SK-N-SH (cell line): ENCODE measurements at regions not wholly inside any gene's neighbourhood (a gene's known extent, or its start where the extent isn't known, plus 50 kb on each side); places are given as distances from the start of the nearest gene placed in this dataset.
"Not testable (repeated sequence)": the region's sequence is repeated elsewhere in the genome, so short reads cannot be mapped to it uniquely, and the experiment has no call there.

ENCODE experiments used
- CTCF ChIA-PET: fragments of 300-600, 350-600 bp; formaldehyde crosslinking; extraction: SDS; loops from one replicate; lab custom pipeline; 2021; lab: Yijun Ruan, JAX
- POLR2A ChIA-PET: fragments of 350-600 bp; sonication (Branson Sonifier 250); formaldehyde crosslinking; extraction: SDS; loops from one replicate; lab custom pipeline; 2020; ENCODE audit warnings: antibody characterized with exemption, inconsistent platforms; lab: Yijun Ruan, JAX
- DNase-seq: peaks from one replicate; pipeline ENCODE4 v3.0.0; 2012
- H2AFZ ChIP-seq: fragments of 200-600 bp; sonication (generic); 2 replicates; pipeline ENCODE4 v1.8.1; 2016; ENCODE audit warnings: antibody characterized with exemption, mild to moderate bottlenecking, low read depth
- H3F3A ChIP-seq: fragments of 200-600 bp; sonication (generic); replicated peaks from 2 replicates; pipeline ENCODE3; 2016; ENCODE audit warnings: antibody characterized with exemption, mild to moderate bottlenecking; ENCODE audit not compliant: insufficient read depth
- H3K27ac ChIP-seq, 2 experiments: fragments of 200-500 bp in 1 of 2; fragments of 200-600 bp in 1 of 2; sonication (Bioruptor generic) in 1 of 2; sonication (generic), shearing (Covaris generic) in 1 of 2; 2 replicates each; pipeline versions ENCODE4 v1.5.1 to v1.6.1; 2014 to 2016; ENCODE audit warnings: low read depth in 2 of 2, inconsistent platforms in 1 of 2, low read length in 1 of 2, mild to moderate bottlenecking in 1 of 2, mixed read lengths in 1 of 2
- H3K27me3 ChIP-seq: fragments of 200-600 bp; sonication (generic), shearing (Covaris generic); 2 replicates; pipeline ENCODE4 v1.6.1; 2016; ENCODE audit warnings: mixed run types; ENCODE audit not compliant: insufficient read depth
- H3K36me3 ChIP-seq, 2 experiments: fragments of 200-500 bp in 1 of 2; fragments of 200-600 bp in 1 of 2; sonication (Bioruptor generic) in 1 of 2; sonication (generic) in 1 of 2; replicated peaks in 1 of 2; 2 replicates each; pipeline versions ENCODE3 to v1.5.1; 2014 to 2016; ENCODE audit warnings: low read length in 1 of 2, mild to moderate bottlenecking in 1 of 2; ENCODE audit not compliant: insufficient read depth in 2 of 2, control insufficient read depth in 1 of 2
- H3K4me1 ChIP-seq, 2 experiments: fragments of 200-500 bp in 1 of 2; fragments of 200-600 bp in 1 of 2; sonication (Bioruptor generic) in 1 of 2; sonication (generic), shearing (Covaris generic) in 1 of 2; 2 replicates each; pipeline versions ENCODE4 v1.5.1 to v1.6.1; 2014 to 2016; ENCODE audit warnings: low read depth in 1 of 2, low read length in 1 of 2, mixed run types in 1 of 2; ENCODE audit not compliant: insufficient read depth in 2 of 2, control insufficient read depth in 1 of 2
- H3K4me2 ChIP-seq: fragments of 200-600 bp; sonication (generic), shearing (Covaris generic); 2 replicates; pipeline ENCODE4 v1.6.1; 2017; ENCODE audit warnings: mixed run types
- H3K4me3 ChIP-seq, 2 experiments: fragments of 200-500 bp in 1 of 2; fragments of 200-600 bp in 1 of 2; sonication (Bioruptor generic) in 1 of 2; sonication (generic), shearing (Covaris generic) in 1 of 2; 2 replicates each; pipeline versions ENCODE4 v1.5.1 to v1.8.1; 2014 to 2016; ENCODE audit warnings: low read depth in 2 of 2, inconsistent platforms in 1 of 2, low read length in 1 of 2, mild to moderate bottlenecking in 1 of 2, mixed read lengths in 1 of 2, moderate library complexity in 1 of 2
- H3K79me2 ChIP-seq: fragments of 200-600 bp; sonication (generic); 2 replicates; pipeline ENCODE4 v1.8.1; 2017; ENCODE audit warnings: mild to moderate bottlenecking; ENCODE audit not compliant: insufficient read depth
- H3K9ac ChIP-seq: fragments of 200-600 bp; sonication (generic); 2 replicates; pipeline ENCODE4 v1.6.1; 2017; ENCODE audit warnings: mixed run types
- H3K9me2 ChIP-seq: fragments of 200-600 bp; sonication (generic); 2 replicates; pipeline ENCODE4 v1.6.1; 2017; ENCODE audit warnings: mixed run types
- H3K9me3 ChIP-seq: fragments of 200-600 bp; sonication (generic); 2 replicates; pipeline ENCODE4 v1.6.1; 2017; ENCODE audit warnings: mixed run types, mild to moderate bottlenecking, moderate library complexity
- H4K20me1 ChIP-seq: fragments of 200-600 bp; sonication (generic); 2 replicates; pipeline ENCODE4 v1.6.1; 2017; ENCODE audit warnings: mild to moderate bottlenecking, mixed run types; ENCODE audit not compliant: insufficient read depth
- ELF1 ChIP-seq: IDR thresholded peaks from 2 replicates; pipeline ENCODE4 v1.4.0; 2012
- WGBS: methylation state at CpG from one replicate; pipeline ENCODE4 v1.1.6; 2017; ENCODE audit warnings: low lambda C conversion rate; 5-methylcytosine and 5-hydroxymethylcytosine counted together

- Histone ChIP-seq H3K4me3 (no peak overlapping the region), H3K4me2 (no peak overlapping the region), H3K9me3 (no peaks in the 10 kb centered on the region), H3K79me2 (no peaks in the 10 kb centered on the region), H3K27ac (no peak overlapping the region), H3F3A (no peaks in the 10 kb centered on the region), H3K4me1 (peaks cover 3 to 17% of the 10 kb centered on the region in 2 experiments; a peak in 2 of 4 replicates), H3K9ac (no peak overlapping the region), H3K27me3 (no peaks in the 10 kb centered on the region), H3K9me2 (no peaks in the 10 kb centered on the region), H3K36me3 (no peaks in the 10 kb centered on the region), H2AFZ (no peak overlapping the region), H4K20me1 (no peaks in the 10 kb centered on the region)
- 29% methylated on average over 7 of the region's 13 CpGs for WGBS
- CTCF ChIA-PET = no interaction called here
- TF ChIP-seq ELF1 = no peak
- POLR2A ChIA-PET = no interaction called here
- no peak for DNase-seq
Observed at GRCh38 chr16:29226782-29227181, 179.7 kb downstream of the NPIPB11 start.

- H3K27me3 ChIP-seq, H4K20me1 ChIP-seq, H3K27ac ChIP-seq, H3K9me2 ChIP-seq, H3K9ac ChIP-seq, H3F3A ChIP-seq, DNase-seq, H3K4me3 ChIP-seq, H2AFZ ChIP-seq, H3K36me3 ChIP-seq, H3K4me2 ChIP-seq, H3K79me2 ChIP-seq, CTCF ChIA-PET, H3K9me3 ChIP-seq, POLR2A ChIA-PET: not testable (repeated sequence)
- 100% methylated on average over 4 of the region's 4 CpGs for WGBS
- H3K4me1 ChIP-seq = peaks cover 8 to 35% of the 10 kb centered on the region in 2 experiments; a peak in 2 of 4 replicates
Observed at GRCh38 chr16:29224675-29225074, 181.8 kb downstream of the NPIPB11 start.

GRCh38 chr16:29222615-29223014 is 183.9 kb downstream of the NPIPB11 start:
- CTCF ChIA-PET, H3K36me3 ChIP-seq, H3K4me3 ChIP-seq, H3K79me2 ChIP-seq, H3F3A ChIP-seq, H3K9me3 ChIP-seq, H3K4me2 ChIP-seq, H3K9ac ChIP-seq, H4K20me1 ChIP-seq, POLR2A ChIA-PET, H3K9me2 ChIP-seq, DNase-seq, H2AFZ ChIP-seq, H3K27me3 ChIP-seq, H3K27ac ChIP-seq: not testable (repeated sequence)
- peaks cover 8 to 28% of the 10 kb centered on the region in 2 experiments; a peak in 2 of 4 replicates for H3K4me1 ChIP-seq
- WGBS = no CpG with 5 or more reads among the region's 7 CpGs

GRCh38 chr16:29222008-29222407 is 184.5 kb downstream of the NPIPB11 start:
- H3K9ac ChIP-seq = peak overlapping the region; percentile 31; the same call in 1 of the 2 replicates
- H3F3A ChIP-seq, CTCF ChIA-PET, H3K4me3 ChIP-seq, H3K9me3 ChIP-seq, H3K79me2 ChIP-seq, H3K27me3 ChIP-seq, H2AFZ ChIP-seq, H3K4me2 ChIP-seq, POLR2A ChIA-PET, DNase-seq, H4K20me1 ChIP-seq, H3K36me3 ChIP-seq, H3K9me2 ChIP-seq: not testable (repeated sequence)
- WGBS = 74% methylated on average over 7 of the region's 8 CpGs
- H3K4me1 ChIP-seq = peaks cover 8 to 28% of the 10 kb centered on the region in 2 experiments; a peak in 2 of 4 replicates
- H3K27ac ChIP-seq = peak overlapping the region; percentile 77 to 92
